GM12878 (cell line): ENCODE measurements at regions not wholly inside any gene's neighbourhood (a gene's known extent, or its start where the extent isn't known, plus 50 kb on each side); places are given as distances from the start of the nearest gene placed in this dataset.

Source experiments
- ATAC-seq: fragments of 200-7000 bp; cut with Tn5 transposase; 3 replicates; pipeline ENCODE4 v1.9.1; 2020; ENCODE audit warnings: mild to moderate bottlenecking, moderate library complexity
- BruUV-seq: library from RNA; stranded (reverse); fragments of 400-500 nt; replicated peaks from 2 replicates; lab custom pipeline; 2021; lab: Mats Ljungman, UMichigan
- CTCF ChIA-PET: fragments of 300-600 bp; sonication (Branson Sonifier 250); formaldehyde crosslinking; extraction: SDS; loops from one replicate; lab custom pipeline; 2021; ENCODE audit warnings: inconsistent platforms; lab: Yijun Ruan, JAX
- POLR2A ChIA-PET: fragments of 350-600 bp; formaldehyde crosslinking; extraction: SDS; loops from one replicate; lab custom pipeline; 2021; ENCODE audit warnings: inconsistent platforms; lab: Charles Lee
- RAD21 ChIA-PET: fragments of 300-600 bp; sonication (Branson Sonifier 250); formaldehyde crosslinking; loops from one replicate; lab custom pipeline; 2023; ENCODE audit warnings: antibody characterized with exemption; ENCODE audit not compliant: unreplicated experiment; lab: Charles Lee
- SMC1A ChIA-PET: fragments of 300-600 bp; sonication (Branson Sonifier 250); formaldehyde crosslinking; loops from one replicate; lab custom pipeline; 2023; ENCODE audit not compliant: unreplicated experiment, uncharacterized antibody; lab: Charles Lee
- DNase-seq: peaks from one replicate; pipeline ENCODE4 v3.0.0-alpha.2; 2011; ENCODE audit warnings: low read depth, low spot score
- FAIRE-seq: peaks from 3 replicates; lab custom pipeline; 2011; peaks lifted over from hg19 to GRCh38; lab: Jason Lieb, UNC
- H2AFZ ChIP-seq: 2 replicates; pipeline ENCODE4 v1.6.0; 2011; ENCODE audit warnings: low read depth, low read length, control low read depth; ENCODE audit not compliant: control insufficient read depth
- H3K27ac ChIP-seq: 2 replicates; pipeline ENCODE4 v1.5.1; 2011; ENCODE audit warnings: control low read depth; ENCODE audit not compliant: control insufficient read depth, insufficient read depth
- H3K27me3 ChIP-seq, 2 experiments: replicated peaks in 1 of 2; 2 replicates each; pipeline versions ENCODE4 v1.6.0 to v1.6.1; 2011; ENCODE audit warnings: low read length in 1 of 2; ENCODE audit not compliant: control insufficient read depth in 2 of 2, insufficient read depth in 2 of 2
- H3K36me3 ChIP-seq, 2 experiments: 2 replicates each; pipeline ENCODE4 v1.5.1; 2011; ENCODE audit warnings: low read length in 1 of 2; ENCODE audit not compliant: control insufficient read depth in 2 of 2, insufficient read depth in 2 of 2
- H3K4me1 ChIP-seq: 2 replicates; pipeline ENCODE4 v1.6.1; 2011; ENCODE audit warnings: mild to moderate bottlenecking, low read length, moderate library complexity, mixed read lengths; ENCODE audit not compliant: control insufficient read depth, insufficient read depth
- H3K4me2 ChIP-seq: 2 replicates; pipeline ENCODE4 v1.6.0; 2011; ENCODE audit warnings: control low read depth; ENCODE audit not compliant: control insufficient read depth, insufficient read depth
- H3K4me3 ChIP-seq: fragments of 200-600 bp; sonication (generic); 2 replicates; pipeline ENCODE4 v1.5.1; 2016
- H3K79me2 ChIP-seq: 2 replicates; pipeline ENCODE4 v1.6.0; 2011; ENCODE audit warnings: low read length; ENCODE audit not compliant: control insufficient read depth, insufficient read depth
- H3K9ac ChIP-seq: 2 replicates; pipeline ENCODE4 v1.8.0; 2011; ENCODE audit warnings: low read length, control low read depth, mixed read lengths; ENCODE audit not compliant: control insufficient read depth, insufficient read depth
- H3K9me3 ChIP-seq: replicated peaks from 3 replicates; pipeline ENCODE4 v1.5.1; 2011; ENCODE audit warnings: mild to moderate bottlenecking, low read length; ENCODE audit not compliant: control insufficient read depth, insufficient read depth
- H4K20me1 ChIP-seq: 2 replicates; pipeline ENCODE4 v1.6.0; 2011; ENCODE audit not compliant: control insufficient read depth, insufficient read depth
- ATF7 ChIP-seq: fragments of 450-650 bp; IDR thresholded peaks from 2 replicates; pipeline ENCODE4 v1.6.1; 2016; ENCODE audit warnings: low read depth, mild to moderate bottlenecking
- CBFB ChIP-seq: IDR thresholded peaks from 2 replicates; pipeline ENCODE4 v1.6.1; 2016; ENCODE audit warnings: antibody characterized with exemption, low read depth
- CHD4 ChIP-seq: fragments of 200-600 bp; sonication (generic); IDR thresholded peaks from 2 replicates; pipeline ENCODE4 v1.6.1; 2016; ENCODE audit warnings: mild to moderate bottlenecking
- CTCF ChIP-seq, 3 experiments: IDR thresholded peaks in 2 of 3; conservative IDR thresholded peaks in 1 of 3; 2 replicates each; pipeline ENCODE4 v1.5.1; 2011; ENCODE audit warnings: low read depth in 3 of 3, low read length in 3 of 3, mild to moderate bottlenecking in 3 of 3, control low read depth in 2 of 3, moderate library complexity in 2 of 3, inconsistent platforms in 1 of 3, mixed read lengths in 1 of 3; ENCODE audit not compliant: control insufficient read depth in 2 of 3, insufficient read depth in 1 of 3; ENCODE audit errors: extremely low read depth in 1 of 3
- E2F4 ChIP-seq: IDR thresholded peaks from 2 replicates; pipeline ENCODE4 v1.6.1; 2012; ENCODE audit warnings: low read depth, low read length, improper control_type of control experiment
- GABPA ChIP-seq: IDR thresholded peaks from 2 replicates; pipeline ENCODE4 v1.6.1; 2014; ENCODE audit warnings: antibody characterized with exemption, low read depth, mild to moderate bottlenecking, inconsistent platforms
- GATAD2B ChIP-seq: fragments of 450-650 bp; conservative IDR thresholded peaks from 2 replicates; pipeline ENCODE4 v1.6.1; 2017; ENCODE audit warnings: low read depth, mild to moderate bottlenecking, moderate library complexity
- IKZF2 ChIP-seq, 2 experiments: fragments of 450-650 bp; IDR thresholded peaks; 2 replicates each; pipeline ENCODE4 v1.6.1; 2017; ENCODE audit warnings: mild to moderate bottlenecking in 2 of 2, moderate library complexity in 2 of 2
- IRF4 ChIP-seq: IDR thresholded peaks from 2 replicates; pipeline ENCODE4 v1.6.1; 2011; ENCODE audit warnings: low read depth, low read length
- MEF2A ChIP-seq: IDR thresholded peaks from 2 replicates; pipeline ENCODE4 v1.6.1; 2011; ENCODE audit warnings: low read depth, mild to moderate bottlenecking, low read length, moderate library complexity; ENCODE audit not compliant: insufficient read depth
- MEF2B ChIP-seq: fragments of 450-650 bp; IDR thresholded peaks from 2 replicates; pipeline ENCODE4 v1.6.1; 2018; ENCODE audit warnings: mild to moderate bottlenecking, moderate library complexity; ENCODE audit not compliant: partially characterized antibody, poor library complexity, severe bottlenecking
- MYC ChIP-seq: IDR thresholded peaks from 2 replicates; pipeline ENCODE4 v1.6.1; 2011; ENCODE audit warnings: mild to moderate bottlenecking, low read length, moderate library complexity, inconsistent platforms; ENCODE audit not compliant: insufficient read depth, insufficient replicate concordance, insufficient read length, severe bottlenecking
- RAD51 ChIP-seq: fragments of 450-650 bp; IDR thresholded peaks from 2 replicates; pipeline ENCODE4 v1.6.1; 2016; ENCODE audit warnings: moderate library complexity, mild to moderate bottlenecking, inconsistent platforms
- RBBP5 ChIP-seq: fragments of 200-600 bp; sonication (generic); conservative IDR thresholded peaks from 2 replicates; pipeline ENCODE4 v1.6.1; 2016
- SREBF2 ChIP-seq: IDR thresholded peaks from 2 replicates; pipeline ENCODE4 v1.6.1; 2012; ENCODE audit warnings: mild to moderate bottlenecking, low read length
- SUZ12 ChIP-seq: fragments of 200-600 bp; sonication (generic); IDR thresholded peaks from one replicate; pipeline ENCODE4 v1.6.1; 2018; ENCODE audit warnings: antibody characterized with exemption, mild to moderate bottlenecking; ENCODE audit not compliant: unreplicated experiment
- ZNF622 ChIP-seq: fragments of 450-650 bp; IDR thresholded peaks from 2 replicates; pipeline ENCODE4 v1.6.1; 2017; ENCODE audit warnings: mild to moderate bottlenecking, inconsistent platforms
- ZSCAN29 ChIP-seq: fragments of 450-650 bp; IDR thresholded peaks from 2 replicates; pipeline ENCODE4 v1.6.1; 2017; ENCODE audit warnings: mild to moderate bottlenecking, moderate library complexity
- WGBS: methylation state at CpG from one replicate; pipeline ENCODE4 v1.1.6; 2016; ENCODE audit warnings: low lambda C conversion rate; ENCODE audit not compliant: insufficient replicate concordance, insufficient coverage; ENCODE audit errors: missing lambda C conversion rate; 5-methylcytosine and 5-hydroxymethylcytosine counted together
- in situ Hi-C: fragments of 300-500 bp; cut with MboI; formaldehyde crosslinking; loops from 9 replicates; pipeline ENCODE4 v1.14.3; 2018; ENCODE audit warnings: mixed read lengths
- intact Hi-C: fragments of 100-400 bp; cut with micrococcal nuclease; formaldehyde crosslinking; loops from one replicate; pipeline ENCODE4 v1.14.2; 2022; ENCODE audit not compliant: unreplicated experiment

- ChIA-PET CTCF (no interaction called here), SMC1A (no interaction called here), RAD21 (no interaction called here), POLR2A (no interaction called here)
- H3K27me3 ChIP-seq = no peaks in the 10 kb centered on the region
- no peaks in the 10 kb centered on the region for H3K9me3 ChIP-seq
- no peak overlapping the region for H3K4me3 ChIP-seq
- no peaks in the 10 kb centered on the region for H3K4me1 ChIP-seq
- 14% methylated on average over 6 of the region's 6 CpGs for WGBS
- H4K20me1 ChIP-seq = no peaks in the 10 kb centered on the region
- H3K79me2 ChIP-seq = no peaks in the 10 kb centered on the region
- intact Hi-C loops (no loop called here), in situ Hi-C loops (no loop called here)
- no peak for FAIRE-seq
- no peaks in the 10 kb centered on the region for H3K36me3 ChIP-seq
- H2AFZ ChIP-seq = no peak overlapping the region
- TF ChIP-seq MEF2B = no peak
- no peak for TF ChIP-seq RAD51
- TF ChIP-seq MEF2A = no peak
- TF ChIP-seq GATAD2B = no peak
- no peak for TF ChIP-seq CTCF (IDR thresholded peaks at IDR 0.05 in 2 of 3, conservative IDR thresholded peaks at IDR 0.05 in 1 of 3; ENCODE audit: control insufficient read depth in 2 of 3, extremely low read depth in 1 of 3, insufficient read depth in 1 of 3, low read depth in 3 of 3, low read length in 3 of 3)
- TF ChIP-seq CHD4 = no peak
- TF ChIP-seq IKZF2 (IDR thresholded peaks at IDR 0.05) = no peak
- TF ChIP-seq E2F4 = no peak
- no peak for TF ChIP-seq ATF7
- TF ChIP-seq ZNF622 = no peak
- TF ChIP-seq MYC = no peak
- no peak for TF ChIP-seq SUZ12
- no peak for TF ChIP-seq SREBF2
- TF ChIP-seq ZSCAN29 = no peak
- no peak for TF ChIP-seq GABPA
- no peak for TF ChIP-seq IRF4
- TF ChIP-seq RBBP5 = no peak
- TF ChIP-seq CBFB = no peak
- ATAC-seq = no peak
- no peak overlapping the region for H3K4me2 ChIP-seq
- no TSS peak for BruUV-seq
- DNase-seq = no peak
- no peak overlapping the region for H3K27ac ChIP-seq
- no peak overlapping the region for H3K9ac ChIP-seq
These were observed 225.9 kb upstream of the TMEM72 start for GRCh38 chr10:44685220-44685619.
